Brain microvascular endothelial cell (primary cell): ENCODE measurements at regions not wholly inside any gene's neighbourhood (a gene's known extent, or its start where the extent isn't known, plus 50 kb on each side); places are given as distances from the start of the nearest gene placed in this dataset.

Experiments
- DNase-seq: peaks from one replicate; pipeline ENCODE4 v3.0.0-alpha.2; 2020
- H3K27ac ChIP-seq: fragments of 250-450 bp; sonication (Bioruptor Pico); 2 replicates; pipeline ENCODE4 v1.5.1; 2020; ENCODE audit warnings: mild to moderate bottlenecking, moderate library complexity
- H3K27me3 ChIP-seq: fragments of 250-450 bp; sonication (Bioruptor Pico); replicated peaks from 2 replicates; pipeline ENCODE4 v1.5.1; 2020; ENCODE audit warnings: mild to moderate bottlenecking
- H3K36me3 ChIP-seq: fragments of 250-450 bp; sonication (Bioruptor Pico); replicated peaks from 2 replicates; pipeline ENCODE4 v1.5.1; 2020; ENCODE audit warnings: mild to moderate bottlenecking
- H3K4me3 ChIP-seq: 2 replicates; pipeline ENCODE4 v1.5.1; 2011; ENCODE audit warnings: low read depth, mild to moderate bottlenecking, control low read depth, low read length, moderate library complexity
- CTCF ChIP-seq: IDR thresholded peaks from 2 replicates; pipeline ENCODE4 v1.5.1; 2011; ENCODE audit warnings: low read depth, mild to moderate bottlenecking, moderate library complexity, low read length, control low read depth, inconsistent platforms; ENCODE audit errors: missing control alignments
- in situ Hi-C: cut with HindIII; loops from 2 replicates; pipeline ENCODE4 v1.10.0; 2017; ENCODE audit warnings: low sequenced_read_pairs, low pct_ligation_motif_present

GRCh38 chr13:74836628-74837027 is 645.3 kb downstream of the TBC1D4 start:
- no peak for TF ChIP-seq CTCF
- H3K4me3 ChIP-seq = no peak overlapping the region
- in situ Hi-C loops = no loop called here
- no peak overlapping the region for H3K27ac ChIP-seq
- no peaks in the 10 kb centered on the region for H3K36me3 ChIP-seq
- DNase-seq = no peak
- no peaks in the 10 kb centered on the region for H3K27me3 ChIP-seq

- H3K4me3 ChIP-seq = no peak overlapping the region
- H3K36me3 ChIP-seq = no peaks in the 10 kb centered on the region
- no peak for TF ChIP-seq CTCF
- no peaks in the 10 kb centered on the region for H3K27me3 ChIP-seq
- DNase-seq = no peak
- in situ Hi-C loops = no loop called here
- H3K27ac ChIP-seq = no peak overlapping the region
Observed at GRCh38 chr13:74835579-74835978, 646.4 kb downstream of the TBC1D4 start.

- no peak for DNase-seq
- Histone ChIP-seq H3K27me3 (no peaks in the 10 kb centered on the region), H3K4me3 (no peak overlapping the region), H3K27ac (no peak overlapping the region), H3K36me3 (no peaks in the 10 kb centered on the region)
- no peak for TF ChIP-seq CTCF
- in situ Hi-C loops = no loop called here
Observed at GRCh38 chr13:74825938-74826246, 656.1 kb downstream of the TBC1D4 start.

- Histone ChIP-seq H3K27ac (peak overlapping the region; percentile 60), H3K27me3 (no peaks in the 10 kb centered on the region), H3K36me3 (no peaks in the 10 kb centered on the region), H3K4me3 (no peak overlapping the region)
- in situ Hi-C loops = no loop called here
- DNase-seq = peak; percentile 66
- no peak for TF ChIP-seq CTCF
Observed at GRCh38 chr13:74825152-74825937, 656.6 kb downstream of the TBC1D4 start.

- in situ Hi-C loops = no loop called here
- Histone ChIP-seq H3K36me3 (no peaks in the 10 kb centered on the region), H3K27ac (no peak overlapping the region), H3K27me3 (no peaks in the 10 kb centered on the region), H3K4me3 (no peak overlapping the region)
- DNase-seq = no peak
- no peak for TF ChIP-seq CTCF
Observed at GRCh38 chr13:74820809-74821208, 661.2 kb downstream of the TBC1D4 start.

GRCh38 chr13:74819549-74819948 is 662.4 kb downstream of the TBC1D4 start:
- Histone ChIP-seq H3K36me3 (no peaks in the 10 kb centered on the region), H3K27ac (no peak overlapping the region), H3K4me3 (no peak overlapping the region), H3K27me3 (no peaks in the 10 kb centered on the region)
- TF ChIP-seq CTCF = no peak
- in situ Hi-C loops = no loop called here
- no peak for DNase-seq
